Transverse colon (tissue), 4 donors: ENCODE measurements at regions not wholly inside any gene's neighbourhood (a gene's known extent, or its start where the extent isn't known, plus 50 kb on each side); places are given as distances from the start of the nearest gene placed in this dataset.

Experiments
- DNase-seq: peaks from one replicate; pipeline ENCODE4 v3.0.0-alpha.2; 2019
- H3K27ac ChIP-seq, 4 donors: fragments of 200-600 bp; sonication (generic); 2 replicates each; pipeline ENCODE4 v1.5.1; 2016 to 2018; ENCODE audit warnings: inconsistent platforms in 4 of 4
- H3K27me3 ChIP-seq: fragments of 200-600 bp; sonication (generic); 2 replicates; pipeline ENCODE4 v1.5.1; 2017; ENCODE audit warnings: inconsistent platforms
- H3K36me3 ChIP-seq, 4 donors: fragments of 200-600 bp; sonication (generic); 2 replicates each; pipeline ENCODE4 v1.5.1; 2017 to 2019; ENCODE audit warnings: inconsistent platforms in 4 of 4
- H3K4me1 ChIP-seq, 4 donors: fragments of 200-600 bp; sonication (generic); 2 replicates each; pipeline ENCODE4 v1.5.1; 2017 to 2020; ENCODE audit warnings: inconsistent platforms in 4 of 4
- H3K4me3 ChIP-seq, 4 donors: fragments of 200-600 bp; sonication (generic); 1 replicate in 1 of 4; 2 replicates in 3 of 4; pipeline versions ENCODE4 v1.5.1 to v1.6.1; 2017 to 2019; ENCODE audit warnings: inconsistent platforms in 4 of 4
- H3K9me3 ChIP-seq, 2 donors: fragments of 200-600 bp; sonication (generic); 2 replicates each; pipeline ENCODE4 v1.5.1; 2017 to 2019; ENCODE audit warnings: inconsistent platforms in 2 of 2
- CTCF ChIP-seq, 5 experiments: fragments of 200-600 bp in 3 of 5; fragments of 450-650 bp in 2 of 5; sonication (generic) in 3 of 5; IDR thresholded peaks; 1 replicate in 2 of 5; 2 replicates in 3 of 5; pipeline ENCODE4 v1.5.1; 2016 to 2017; ENCODE audit warnings: antibody characterized with exemption in 5 of 5, inconsistent platforms in 3 of 5, mild to moderate bottlenecking in 2 of 5, moderate library complexity in 1 of 5
- EP300 ChIP-seq: sonication (generic); formaldehyde crosslinking; IDR thresholded peaks from one replicate; pipeline ENCODE4 v1.6.1; 2017; ENCODE audit warnings: antibody characterized with exemption, low read depth
- POLR2A ChIP-seq: fragments of 450-650 bp; IDR thresholded peaks from one replicate; pipeline ENCODE4 v1.6.1; 2016; ENCODE audit warnings: antibody characterized with exemption, mild to moderate bottlenecking, moderate library complexity
- POLR2AphosphoS5 ChIP-seq, 3 donors: sonication (generic); formaldehyde crosslinking; IDR thresholded peaks; one replicate each; pipeline ENCODE4 v1.6.1; 2016; ENCODE audit warnings: antibody characterized with exemption in 3 of 3
- WGBS, 2 donors: methylation state at CpG; one replicate each; pipeline ENCODE4 v1.1.5; 2018; ENCODE audit warnings: low coverage in 1 of 2; 5-methylcytosine and 5-hydroxymethylcytosine counted together
- in situ Hi-C, 4 donors: fragments of 200-750 bp; cut with MboI; loops; one replicate each; pipeline versions ENCODE4 v1.15.0 to v1.15.1; 2017; ENCODE audit warnings: low sequenced_read_pairs in 3 of 4, low pct_ligation_motif_present in 1 of 4, low pct_unique_long_range_greater_than_20kb in 1 of 4
- intact Hi-C: fragments of 100-400 bp; cut with DNase I; formaldehyde crosslinking; loops from one replicate; pipeline ENCODE4 v1.15.1; 2023; ENCODE audit warnings: low total_unique reads

GRCh38 chr6:76615395-76615794 is 542.9 kb upstream of the IMPG1 start:
- 79% methylated on average over 2 of the region's 2 CpGs; no CpG with 5 or more reads in 1 of the 2 donors for WGBS, 2 donors
- no peak overlapping the region for H3K4me3 ChIP-seq
- in situ Hi-C loops: no loop called here
- intact Hi-C loops: no loop called here
- H3K36me3 ChIP-seq: no peaks in the 10 kb centered on the region
- H3K4me1 ChIP-seq: no peaks in the 10 kb centered on the region
- no peaks in the 10 kb centered on the region for H3K27me3 ChIP-seq
- H3K27ac ChIP-seq: no peak overlapping the region
- DNase-seq: no peak
- no peaks in the 10 kb centered on the region for H3K9me3 ChIP-seq
- no peak for TF ChIP-seq POLR2AphosphoS5 (IDR thresholded peaks at IDR 0.05)
- no peak for TF ChIP-seq POLR2A
- TF ChIP-seq EP300: no peak
- TF ChIP-seq CTCF (IDR thresholded peaks at IDR 0.05): no peak

GRCh38 chr6:76612954-76613353 is 540.5 kb upstream of the IMPG1 start:
- no peaks in the 10 kb centered on the region for H3K36me3 ChIP-seq
- in situ Hi-C loops (no loop called here), intact Hi-C loops (no loop called here)
- 42% methylated on average over 1 of the region's 1 CpG; no CpG with 5 or more reads in 1 of the 2 donors for WGBS, 2 donors
- H3K27me3 ChIP-seq: no peaks in the 10 kb centered on the region
- no peaks in the 10 kb centered on the region for H3K9me3 ChIP-seq
- no peak overlapping the region for H3K4me3 ChIP-seq
- TF ChIP-seq POLR2AphosphoS5 (IDR thresholded peaks at IDR 0.05) (no peak), EP300 (no peak), POLR2A (no peak), CTCF (IDR thresholded peaks at IDR 0.05) (no peak)
- no peaks in the 10 kb centered on the region for H3K4me1 ChIP-seq
- no peak for DNase-seq
- no peak overlapping the region for H3K27ac ChIP-seq

GRCh38 chr6:76609160-76609559 is 536.7 kb upstream of the IMPG1 start:
- H3K4me1 ChIP-seq: no peaks in the 10 kb centered on the region
- no peak overlapping the region for H3K27ac ChIP-seq
- DNase-seq: no peak
- in situ Hi-C loops (no loop called here), intact Hi-C loops (no loop called here)
- no peaks in the 10 kb centered on the region for H3K27me3 ChIP-seq
- TF ChIP-seq CTCF (IDR thresholded peaks at IDR 0.05) (no peak), EP300 (no peak), POLR2A (no peak), POLR2AphosphoS5 (IDR thresholded peaks at IDR 0.05) (no peak)
- 72% methylated on average over 4 of the region's 4 CpGs; no CpG with 5 or more reads in 1 of the 2 donors for WGBS, 2 donors
- H3K36me3 ChIP-seq: no peaks in the 10 kb centered on the region
- H3K9me3 ChIP-seq: no peaks in the 10 kb centered on the region
- H3K4me3 ChIP-seq: no peak overlapping the region

GRCh38 chr6:76594109-76594508 is 521.6 kb upstream of the IMPG1 start:
- intact Hi-C loops (no loop called here), in situ Hi-C loops (no loop called here)
- Histone ChIP-seq H3K9me3 (no peaks in the 10 kb centered on the region), H3K4me1 (no peaks in the 10 kb centered on the region), H3K27me3 (no peaks in the 10 kb centered on the region), H3K4me3 (no peak overlapping the region), H3K36me3 (no peaks in the 10 kb centered on the region), H3K27ac (no peak overlapping the region)
- DNase-seq: no peak
- no peak for TF ChIP-seq EP300
- no peak for TF ChIP-seq POLR2AphosphoS5 (IDR thresholded peaks at IDR 0.05)
- no peak for TF ChIP-seq POLR2A
- TF ChIP-seq CTCF (IDR thresholded peaks at IDR 0.05): no peak
- 75% methylated on average over 3 of the region's 3 CpGs; no CpG with 5 or more reads in 1 of the 2 donors for WGBS, 2 donors
